ENCODE measurements at regions not wholly inside any gene's neighbourhood (a gene's known extent, or its start where the extent isn't known, plus 50 kb on each side); places are given as distances from the start of the nearest gene placed in this dataset.

DNA sequence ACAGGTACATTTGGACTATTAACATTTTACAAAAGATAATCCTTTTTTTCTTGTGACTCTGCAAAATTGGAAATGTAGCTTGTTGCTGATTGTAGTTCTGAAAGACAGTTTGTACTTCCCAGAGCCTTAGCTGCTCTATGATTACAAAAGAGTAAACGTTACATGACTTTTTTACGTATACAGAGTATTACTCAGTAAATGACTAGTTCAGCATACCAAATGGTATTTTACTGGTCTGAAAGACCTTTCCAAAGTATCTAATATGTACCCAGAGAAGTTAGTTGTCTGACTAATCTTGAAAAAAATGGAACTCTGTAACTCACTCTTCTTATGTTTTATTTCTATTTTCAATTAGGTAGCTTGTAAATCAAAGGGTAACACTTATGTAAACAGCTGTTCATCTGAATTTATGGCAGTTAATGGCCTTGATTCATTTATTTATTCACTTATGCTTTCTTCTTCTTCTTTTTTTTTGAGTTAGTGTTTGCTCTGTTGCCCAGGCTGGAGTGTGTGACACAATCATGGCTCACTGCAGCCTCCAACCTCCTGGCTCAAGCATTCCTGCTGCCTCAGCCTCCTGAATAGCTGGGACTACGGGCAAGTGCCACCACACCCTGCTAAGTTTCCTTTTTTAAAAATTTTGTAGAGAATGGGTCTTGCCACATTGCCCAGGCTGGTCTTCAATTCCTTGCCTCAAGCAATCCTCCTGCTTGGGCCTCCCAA, 151.7 kb downstream of the C3orf38 start:
- TF ChIP-seq, protein P1, sequence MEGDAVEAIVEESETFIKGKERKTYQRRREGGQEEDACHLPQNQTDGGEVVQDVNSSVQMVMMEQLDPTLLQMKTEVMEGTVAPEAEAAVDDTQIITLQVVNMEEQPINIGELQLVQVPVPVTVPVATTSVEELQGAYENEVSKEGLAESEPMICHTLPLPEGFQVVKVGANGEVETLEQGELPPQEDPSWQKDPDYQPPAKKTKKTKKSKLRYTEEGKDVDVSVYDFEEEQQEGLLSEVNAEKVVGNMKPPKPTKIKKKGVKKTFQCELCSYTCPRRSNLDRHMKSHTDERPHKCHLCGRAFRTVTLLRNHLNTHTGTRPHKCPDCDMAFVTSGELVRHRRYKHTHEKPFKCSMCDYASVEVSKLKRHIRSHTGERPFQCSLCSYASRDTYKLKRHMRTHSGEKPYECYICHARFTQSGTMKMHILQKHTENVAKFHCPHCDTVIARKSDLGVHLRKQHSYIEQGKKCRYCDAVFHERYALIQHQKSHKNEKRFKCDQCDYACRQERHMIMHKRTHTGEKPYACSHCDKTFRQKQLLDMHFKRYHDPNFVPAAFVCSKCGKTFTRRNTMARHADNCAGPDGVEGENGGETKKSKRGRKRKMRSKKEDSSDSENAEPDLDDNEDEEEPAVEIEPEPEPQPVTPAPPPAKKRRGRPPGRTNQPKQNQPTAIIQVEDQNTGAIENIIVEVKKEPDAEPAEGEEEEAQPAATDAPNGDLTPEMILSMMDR (tag by site-specific recombination; IDR thresholded peaks at IDR 0.05) = no peak
- TF ChIP-seq ZNF561 (tag by site-specific recombination; IDR thresholded peaks at IDR 0.05; ENCODE audit: borderline replicate concordance) (no peak), ZNF391 (tag by site-specific recombination; IDR thresholded peaks at IDR 0.05; ENCODE audit: borderline replicate concordance, low read depth) (no peak), BCL6B (tag by site-specific recombination; IDR thresholded peaks at IDR 0.05) (no peak), ZBTB1 (tag by site-specific recombination; IDR thresholded peaks at IDR 0.05) (no peak), ZNF112 (tag by site-specific recombination; IDR thresholded peaks at IDR 0.05) (no peak), SETDB1 (IDR thresholded peaks at IDR 0.05; ENCODE audit: insufficient read length, low read length) (no peak), ZNF121 (tag by site-specific recombination; IDR thresholded peaks at IDR 0.05) (no peak), ZNF175 (tag by site-specific recombination; IDR thresholded peaks at IDR 0.05) (no peak), ZNF132 (tag by site-specific recombination; IDR thresholded peaks at IDR 0.05; ENCODE audit: borderline replicate concordance) (no peak), ZNF394 (tag by site-specific recombination; IDR thresholded peaks at IDR 0.05; ENCODE audit: borderline replicate concordance) (no peak), KLF10 (tag by site-specific recombination; IDR thresholded peaks at IDR 0.05) (no peak)
- TF ChIP-seq, protein P2, sequence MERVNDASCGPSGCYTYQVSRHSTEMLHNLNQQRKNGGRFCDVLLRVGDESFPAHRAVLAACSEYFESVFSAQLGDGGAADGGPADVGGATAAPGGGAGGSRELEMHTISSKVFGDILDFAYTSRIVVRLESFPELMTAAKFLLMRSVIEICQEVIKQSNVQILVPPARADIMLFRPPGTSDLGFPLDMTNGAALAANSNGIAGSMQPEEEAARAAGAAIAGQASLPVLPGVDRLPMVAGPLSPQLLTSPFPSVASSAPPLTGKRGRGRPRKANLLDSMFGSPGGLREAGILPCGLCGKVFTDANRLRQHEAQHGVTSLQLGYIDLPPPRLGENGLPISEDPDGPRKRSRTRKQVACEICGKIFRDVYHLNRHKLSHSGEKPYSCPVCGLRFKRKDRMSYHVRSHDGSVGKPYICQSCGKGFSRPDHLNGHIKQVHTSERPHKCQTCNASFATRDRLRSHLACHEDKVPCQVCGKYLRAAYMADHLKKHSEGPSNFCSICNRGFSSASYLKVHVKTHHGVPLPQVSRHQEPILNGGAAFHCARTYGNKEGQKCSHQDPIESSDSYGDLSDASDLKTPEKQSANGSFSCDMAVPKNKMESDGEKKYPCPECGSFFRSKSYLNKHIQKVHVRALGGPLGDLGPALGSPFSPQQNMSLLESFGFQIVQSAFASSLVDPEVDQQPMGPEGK (tag by site-specific recombination; IDR thresholded peaks at IDR 0.05) = no peak

Measured in HEK293 (cell line).